ENCODE measurements at regions not wholly inside any gene's neighbourhood (a gene's known extent, or its start where the extent isn't known, plus 50 kb on each side); places are given as distances from the start of the nearest gene placed in this dataset.

- TF ChIP-seq CTCF (conservative IDR thresholded peaks at IDR 0.05): no peak
- no peak overlapping the region for H3K27ac ChIP-seq
These were observed 167.3 kb upstream of the SLC13A1 start for GRCh38 chr7:123367031-123367430.

GRCh38 chr7:123366626-123367025 is 166.9 kb upstream of the SLC13A1 start:
- no peak for TF ChIP-seq CTCF (conservative IDR thresholded peaks at IDR 0.05)
- no peak overlapping the region for H3K27ac ChIP-seq

GRCh38 chr7:123360631-123361030 is 160.9 kb upstream of the SLC13A1 start:
- no peak overlapping the region for H3K27ac ChIP-seq
- TF ChIP-seq CTCF (conservative IDR thresholded peaks at IDR 0.05): no peak

DNA sequence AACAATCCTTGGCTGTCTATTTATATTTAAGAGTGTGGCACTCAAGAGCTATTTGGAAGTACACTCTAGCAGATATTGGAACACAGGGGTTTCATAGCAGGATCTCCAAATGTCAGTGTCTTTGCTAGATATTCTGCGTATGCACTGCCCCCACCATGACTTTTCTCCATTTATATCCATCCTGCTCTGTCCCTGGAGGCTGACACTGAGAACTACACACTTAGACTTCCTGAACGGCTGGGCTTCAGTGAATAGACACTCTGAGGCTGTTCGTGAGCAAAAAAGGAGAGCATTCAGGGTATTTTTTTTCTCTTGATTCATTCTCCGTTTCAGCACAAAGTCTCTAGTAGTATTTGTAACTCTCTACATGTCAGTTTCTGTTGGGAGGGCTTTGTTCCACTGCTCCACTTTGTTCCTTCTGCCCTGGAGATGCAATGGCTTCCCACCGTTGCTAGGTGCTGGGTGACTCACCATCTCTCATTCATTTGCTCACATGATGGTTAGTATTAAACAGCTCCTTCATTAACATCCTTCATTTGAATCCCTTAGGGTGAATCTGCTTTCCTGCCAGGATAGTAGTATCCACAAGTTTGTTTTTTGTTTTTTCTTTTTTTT is 155.9 kb upstream of the SLC13A1 start:
- no peak overlapping the region for H3K27ac ChIP-seq
- no peak for TF ChIP-seq CTCF (conservative IDR thresholded peaks at IDR 0.05)

GRCh38 chr7:123352973-123353372 is 153.2 kb upstream of the SLC13A1 start:
- no peak overlapping the region for H3K27ac ChIP-seq
- no peak for TF ChIP-seq CTCF (conservative IDR thresholded peaks at IDR 0.05)

- no peak for TF ChIP-seq CTCF (conservative IDR thresholded peaks at IDR 0.05)
- no peak overlapping the region for H3K27ac ChIP-seq
These were observed 152.0 kb upstream of the SLC13A1 start for GRCh38 chr7:123351516-123352505.

GRCh38 chr7:123351027-123351426 is 151.3 kb upstream of the SLC13A1 start:
- no peak for TF ChIP-seq CTCF (conservative IDR thresholded peaks at IDR 0.05)
- H3K27ac ChIP-seq: no peak overlapping the region
